OCI-LY7 (cell line): ENCODE measurements at regions not wholly inside any gene's neighbourhood (a gene's known extent, or its start where the extent isn't known, plus 50 kb on each side); places are given as distances from the start of the nearest gene placed in this dataset.

Experiments
- BruUV-seq: library from RNA; stranded (reverse); fragments of 400-500 nt; replicated peaks from 2 replicates; lab custom pipeline; 2021; lab: Mats Ljungman, UMichigan
- CTCF ChIA-PET: fragments of 300-600 bp; sonication (Branson Sonifier 250); formaldehyde crosslinking; loops from one replicate; lab custom pipeline; 2022; ENCODE audit warnings: antibody characterized with exemption; ENCODE audit not compliant: unreplicated experiment; lab: Charles Lee
- POLR2A ChIA-PET: fragments of 300-600 bp; sonication (Branson Sonifier 250); formaldehyde crosslinking; loops from one replicate; lab custom pipeline; 2022; ENCODE audit warnings: antibody characterized with exemption; lab: Charles Lee
- DNase-seq: peaks from one replicate; pipeline ENCODE4 v3.0.0-alpha.2; 2015; ENCODE audit warnings: low spot score
- H2AFZ ChIP-seq: fragments of 200-600 bp; sonication (generic), shearing (Covaris generic); 2 replicates; pipeline ENCODE4 v1.6.1; 2014; ENCODE audit warnings: mild to moderate bottlenecking, antibody characterized with exemption, low read length, moderate library complexity
- H3K27ac ChIP-seq: fragments of 200-600 bp; sonication (generic); 2 replicates; pipeline ENCODE4 v1.5.1; 2014; ENCODE audit warnings: mixed run types, low read depth, mild to moderate bottlenecking, moderate library complexity, low read length, inconsistent platforms; ENCODE audit not compliant: poor library complexity, severe bottlenecking
- H3K36me3 ChIP-seq: fragments of 200-600 bp; sonication (generic); 2 replicates; pipeline ENCODE4 v1.6.1; 2014; ENCODE audit warnings: mild to moderate bottlenecking, antibody characterized with exemption, low read length, moderate library complexity, mixed read lengths; ENCODE audit not compliant: insufficient read depth
- H3K4me1 ChIP-seq: fragments of 200-600 bp; sonication (generic); 2 replicates; pipeline ENCODE4 v1.5.1; 2014; ENCODE audit warnings: mild to moderate bottlenecking, low read length; ENCODE audit not compliant: insufficient read depth, poor library complexity, severe bottlenecking
- H3K4me2 ChIP-seq: fragments of 200-600 bp; sonication (generic); 2 replicates; pipeline ENCODE4 v1.6.1; 2014; ENCODE audit warnings: mild to moderate bottlenecking, low read length
- H3K4me3 ChIP-seq: fragments of 200-600 bp; sonication (generic); 2 replicates; pipeline ENCODE4 v1.5.1; 2014; ENCODE audit warnings: mild to moderate bottlenecking, low read depth, low read length; ENCODE audit not compliant: poor library complexity, severe bottlenecking
- H3K79me2 ChIP-seq: fragments of 200-600 bp; sonication (generic); 2 replicates; pipeline ENCODE4 v1.6.1; 2016; ENCODE audit warnings: low read depth, mild to moderate bottlenecking, low read length, moderate library complexity, mixed read lengths; ENCODE audit not compliant: insufficient read depth
- H3K9me2 ChIP-seq: fragments of 200-600 bp; sonication (generic); 2 replicates; pipeline ENCODE4 v1.6.1; 2016; ENCODE audit warnings: mild to moderate bottlenecking, low read length, mixed read lengths; ENCODE audit not compliant: insufficient read depth
- H3K9me3 ChIP-seq: fragments of 200-600 bp; sonication (generic); 2 replicates; pipeline ENCODE4 v1.6.1; 2014; ENCODE audit warnings: mild to moderate bottlenecking, mixed run types, low read length, mixed read lengths
- H4K20me1 ChIP-seq: fragments of 200-600 bp; sonication (generic); 2 replicates; pipeline ENCODE4 v1.6.1; 2014; ENCODE audit warnings: mild to moderate bottlenecking, antibody characterized with exemption, low read length, moderate library complexity, mixed read lengths; ENCODE audit not compliant: insufficient read depth
- CTCF ChIP-seq: fragments of 200-600 bp; sonication (generic); conservative IDR thresholded peaks from 2 replicates; pipeline ENCODE4 v1.5.1; 2014; ENCODE audit warnings: mild to moderate bottlenecking, antibody characterized with exemption, low read length, moderate library complexity, mixed read lengths
- EZH2phosphoT487 ChIP-seq: fragments of 200-600 bp; sonication (generic); IDR thresholded peaks from 2 replicates; pipeline ENCODE4 v1.6.1; 2018; ENCODE audit warnings: low read depth, borderline replicate concordance, mild to moderate bottlenecking, mixed run types, antibody characterized with exemption, low read length, moderate library complexity, mixed read lengths
- intact Hi-C: fragments of 100-400 bp; cut with micrococcal nuclease; formaldehyde crosslinking; loops from one replicate; pipeline ENCODE4 v1.10.0; 2022; ENCODE audit not compliant: unreplicated experiment

GRCh38 chr3:35408882-35409281 is 230.4 kb upstream of the ARPP21 start:
- H3K4me1 ChIP-seq, result no peaks in the 10 kb centered on the region
- H3K9me2 ChIP-seq, result no peaks in the 10 kb centered on the region
- ChIA-PET CTCF (no interaction called here), POLR2A (no interaction called here)
- H3K27ac ChIP-seq, result no peak overlapping the region
- H3K36me3 ChIP-seq, result no peaks in the 10 kb centered on the region
- DNase-seq, result no peak
- H3K79me2 ChIP-seq, result no peaks in the 10 kb centered on the region
- intact Hi-C loops, result no loop called here
- H3K4me2 ChIP-seq, result no peak overlapping the region
- no peak overlapping the region for H3K4me3 ChIP-seq
- no peak for TF ChIP-seq CTCF
- TF ChIP-seq EZH2phosphoT487, result no peak
- no peak overlapping the region for H2AFZ ChIP-seq
- no peaks in the 10 kb centered on the region for H3K9me3 ChIP-seq
- H4K20me1 ChIP-seq, result no peaks in the 10 kb centered on the region
- BruUV-seq, result no TSS peak

- H3K4me2 ChIP-seq, result no peak overlapping the region
- CTCF ChIA-PET, result no interaction called here
- H2AFZ ChIP-seq, result no peak overlapping the region
- POLR2A ChIA-PET, result interaction anchor here (0.6 to 0.7 kb wide), 2 partner anchors 9 to 90 kb away, joined by 3 read pairs; no protein-coding TSS in a partner anchor
- H4K20me1 ChIP-seq, result no peaks in the 10 kb centered on the region
- H3K79me2 ChIP-seq, result no peaks in the 10 kb centered on the region
- H3K4me3 ChIP-seq, result no peak overlapping the region
- no peak for TF ChIP-seq CTCF
- no peak for TF ChIP-seq EZH2phosphoT487
- no peaks in the 10 kb centered on the region for H3K9me2 ChIP-seq
- no peaks in the 10 kb centered on the region for H3K9me3 ChIP-seq
- BruUV-seq, result no TSS peak
- no peak for DNase-seq
- H3K4me1 ChIP-seq, result no peaks in the 10 kb centered on the region
- H3K36me3 ChIP-seq, result no peaks in the 10 kb centered on the region
- H3K27ac ChIP-seq, result no peak overlapping the region
- intact Hi-C loops, result no loop called here
Measured at GRCh38 chr3:35409991-35410390, 229.3 kb upstream of the ARPP21 start.

GRCh38 chr3:35413483-35413882 is 225.8 kb upstream of the ARPP21 start:
- no peak overlapping the region for H2AFZ ChIP-seq
- no peaks in the 10 kb centered on the region for H3K9me2 ChIP-seq
- H3K79me2 ChIP-seq, result no peaks in the 10 kb centered on the region
- intact Hi-C loops, result no loop called here
- no peaks in the 10 kb centered on the region for H3K36me3 ChIP-seq
- ChIA-PET POLR2A (no interaction called here), CTCF (no interaction called here)
- no peak overlapping the region for H3K27ac ChIP-seq
- BruUV-seq, result no TSS peak
- H3K4me3 ChIP-seq, result no peak overlapping the region
- no peaks in the 10 kb centered on the region for H3K4me1 ChIP-seq
- H3K4me2 ChIP-seq, result no peak overlapping the region
- no peaks in the 10 kb centered on the region for H4K20me1 ChIP-seq
- TF ChIP-seq CTCF, result no peak
- TF ChIP-seq EZH2phosphoT487, result no peak
- DNase-seq, result no peak
- H3K9me3 ChIP-seq, result no peaks in the 10 kb centered on the region
